Right hindlimb (tissue), 1 donor: ENCODE measurements at regions not wholly inside any gene's neighbourhood (a gene's known extent, or its start where the extent isn't known, plus 50 kb on each side); places are given as distances from the start of the nearest gene placed in this dataset.
"Not testable (repeated sequence)": the region's sequence is repeated elsewhere in the genome, so short reads cannot be mapped to it uniquely, and the experiment has no call there.

Experiments used
- DNase-seq: peaks from one replicate; pipeline ENCODE4 v3.0.0-alpha.2; 2018

GRCh38 chr6:97919631-97920030, 636.6 kb upstream of the MMS22L start:
- DNase-seq, result no peak

GRCh38 chr6:97923249-97923648, 640.2 kb upstream of the MMS22L start:
- DNase-seq, result no peak

GRCh38 chr6:97925504-97925903, 642.5 kb upstream of the MMS22L start:
- DNase-seq, result no peak

GRCh38 chr6:97939440-97940168, 656.6 kb upstream of the MMS22L start:
- no peak for DNase-seq

GRCh38 chr6:97947841-97948240, 664.8 kb upstream of the MMS22L start:
- no peak for DNase-seq

- no peak for DNase-seq
Observed at GRCh38 chr6:97958134-97958533, 675.1 kb upstream of the MMS22L start.

GRCh38 chr6:97963193-97963592, 680.2 kb upstream of the MMS22L start:
- no peak for DNase-seq

GRCh38 chr6:97969065-97969464, 686.0 kb upstream of the MMS22L start:
- no peak for DNase-seq

GRCh38 chr6:97977084-97977483, 694.1 kb upstream of the MMS22L start:
- DNase-seq, result no peak

- no peak for DNase-seq
Observed at GRCh38 chr6:97978855-97979271, 695.8 kb upstream of the MMS22L start.

- not testable (repeated sequence) for DNase-seq
Observed at GRCh38 chr6:97979285-97979684, 696.3 kb upstream of the MMS22L start.

GRCh38 chr6:97989451-97989850, 706.4 kb upstream of the MMS22L start:
- DNase-seq, result no peak

- DNase-seq, result no peak
Observed at GRCh38 chr6:97995158-97995557, 712.1 kb upstream of the MMS22L start.

- DNase-seq, result no peak
Observed at GRCh38 chr6:98002678-98003077, 719.7 kb upstream of the MMS22L start.

GRCh38 chr6:98014442-98015201, 731.6 kb upstream of the MMS22L start:
- DNase-seq, result no peak

GRCh38 chr6:98016565-98016964, 733.5 kb upstream of the MMS22L start:
- DNase-seq, result no peak

GRCh38 chr6:98020222-98020621, 737.2 kb upstream of the MMS22L start:
- DNase-seq, result no peak

- DNase-seq, result no peak
Observed at GRCh38 chr6:98024359-98024758, 741.3 kb upstream of the MMS22L start.

GRCh38 chr6:98027898-98028297, 744.9 kb upstream of the MMS22L start:
- DNase-seq, result no peak

- no peak for DNase-seq
Observed at GRCh38 chr6:98033617-98034016, 750.6 kb upstream of the MMS22L start.

- DNase-seq, result no peak
Observed at GRCh38 chr6:98036344-98036923, 753.4 kb upstream of the MMS22L start.

- no peak for DNase-seq
Observed at GRCh38 chr6:98037571-98037970, 754.6 kb upstream of the MMS22L start.

GRCh38 chr6:98039443-98039842, 756.4 kb upstream of the MMS22L start:
- DNase-seq, result no peak
